ENCODE measurements at regions not wholly inside any gene's neighbourhood (a gene's known extent, or its start where the extent isn't known, plus 50 kb on each side); places are given as distances from the start of the nearest gene placed in this dataset.

- no peak for TF ChIP-seq CTCF (IDR thresholded peaks at IDR 0.05; ENCODE audit: low read depth, low read length)
- TF ChIP-seq MAX (IDR thresholded peaks at IDR 0.05; ENCODE audit: low read depth, low read length) = no peak
Measured at GRCh38 chr9:104362912-104363472, 141.1 kb upstream of the OR13F1 start.
